ENCODE measurements at regions not wholly inside any gene's neighbourhood (a gene's known extent, or its start where the extent isn't known, plus 50 kb on each side); places are given as distances from the start of the nearest gene placed in this dataset.

- TF ChIP-seq, protein P1, sequence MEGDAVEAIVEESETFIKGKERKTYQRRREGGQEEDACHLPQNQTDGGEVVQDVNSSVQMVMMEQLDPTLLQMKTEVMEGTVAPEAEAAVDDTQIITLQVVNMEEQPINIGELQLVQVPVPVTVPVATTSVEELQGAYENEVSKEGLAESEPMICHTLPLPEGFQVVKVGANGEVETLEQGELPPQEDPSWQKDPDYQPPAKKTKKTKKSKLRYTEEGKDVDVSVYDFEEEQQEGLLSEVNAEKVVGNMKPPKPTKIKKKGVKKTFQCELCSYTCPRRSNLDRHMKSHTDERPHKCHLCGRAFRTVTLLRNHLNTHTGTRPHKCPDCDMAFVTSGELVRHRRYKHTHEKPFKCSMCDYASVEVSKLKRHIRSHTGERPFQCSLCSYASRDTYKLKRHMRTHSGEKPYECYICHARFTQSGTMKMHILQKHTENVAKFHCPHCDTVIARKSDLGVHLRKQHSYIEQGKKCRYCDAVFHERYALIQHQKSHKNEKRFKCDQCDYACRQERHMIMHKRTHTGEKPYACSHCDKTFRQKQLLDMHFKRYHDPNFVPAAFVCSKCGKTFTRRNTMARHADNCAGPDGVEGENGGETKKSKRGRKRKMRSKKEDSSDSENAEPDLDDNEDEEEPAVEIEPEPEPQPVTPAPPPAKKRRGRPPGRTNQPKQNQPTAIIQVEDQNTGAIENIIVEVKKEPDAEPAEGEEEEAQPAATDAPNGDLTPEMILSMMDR (IDR thresholded peaks at IDR 0.05): no peak
- TF ChIP-seq EZH2phosphoT487 (IDR thresholded peaks at IDR 0.05): no peak
Measured at GRCh38 chr15:70237626-70238025, 139.9 kb upstream of the TLE3 start.
